ENCODE measurements at regions not wholly inside any gene's neighbourhood (a gene's known extent, or its start where the extent isn't known, plus 50 kb on each side); places are given as distances from the start of the nearest gene placed in this dataset.

GRCh38 chr6:144695858-144696533 lies 410.9 kb downstream of the UTRN start:
- peaks cover 12% of the 10 kb centered on the region for H3K9me3 Mint-ChIP-seq
- intact Hi-C loops (cut with micrococcal nuclease), result no loop called here
- ChIA-PET POLR2A (no interaction called here), CTCF (no interaction called here)
- no peaks in the 10 kb centered on the region for H3K27me3 Mint-ChIP-seq
- no peak overlapping the region for H3K4me3 Mint-ChIP-seq
- no peak for ATAC-seq
- H3K4me1 Mint-ChIP-seq (ENCODE audit: low read depth), result peaks cover 28% of the 10 kb centered on the region
- DNase-seq, result no peak
- H3K27ac Mint-ChIP-seq, result no peak overlapping the region
- no peak for TF ChIP-seq CTCF (IDR thresholded peaks at IDR 0.05)
- H3K36me3 Mint-ChIP-seq (ENCODE audit: low read depth), result peaks cover 16% of the 10 kb centered on the region

GRCh38 chr6:144696610-144697368 lies 411.7 kb downstream of the UTRN start:
- Mint-ChIP-seq H3K4me3 (no peak overlapping the region), H3K36me3 (ENCODE audit: low read depth) (peaks cover 9% of the 10 kb centered on the region), H3K9me3 (peaks cover 8% of the 10 kb centered on the region), H3K27ac (no peak overlapping the region), H3K27me3 (no peaks in the 10 kb centered on the region), H3K4me1 (ENCODE audit: low read depth) (peaks cover 28% of the 10 kb centered on the region)
- ATAC-seq, result no peak
- TF ChIP-seq CTCF (IDR thresholded peaks at IDR 0.05), result no peak
- ChIA-PET POLR2A (no interaction called here), CTCF (no interaction called here)
- DNase-seq, result no peak
- intact Hi-C loops (cut with micrococcal nuclease), result no loop called here

- intact Hi-C loops (cut with micrococcal nuclease), result no loop called here
- no peak overlapping the region for H3K27ac Mint-ChIP-seq
- H3K27me3 Mint-ChIP-seq, result no peaks in the 10 kb centered on the region
- no peak for TF ChIP-seq CTCF (IDR thresholded peaks at IDR 0.05)
- ChIA-PET CTCF (no interaction called here), POLR2A (no interaction called here)
- H3K9me3 Mint-ChIP-seq, result peaks cover 4% of the 10 kb centered on the region
- H3K4me3 Mint-ChIP-seq, result no peak overlapping the region
- H3K4me1 Mint-ChIP-seq (ENCODE audit: low read depth), result peaks cover 28% of the 10 kb centered on the region
- no peak for DNase-seq
- no peak for ATAC-seq
- peaks cover 4% of the 10 kb centered on the region for H3K36me3 Mint-ChIP-seq (ENCODE audit: low read depth)
Observed at GRCh38 chr6:144697369-144697760, 412.2 kb downstream of the UTRN start.

- no peaks in the 10 kb centered on the region for H3K27me3 Mint-ChIP-seq
- ChIA-PET CTCF (no interaction called here), POLR2A (no interaction called here)
- no peaks in the 10 kb centered on the region for H3K36me3 Mint-ChIP-seq (ENCODE audit: low read depth)
- H3K9me3 Mint-ChIP-seq, result peaks cover under 1% of the 10 kb centered on the region
- TF ChIP-seq CTCF (IDR thresholded peaks at IDR 0.05), result no peak
- ATAC-seq (no peak), DNase-seq (no peak)
- intact Hi-C loops (cut with micrococcal nuclease), result no loop called here
- H3K4me1 Mint-ChIP-seq (ENCODE audit: low read depth), result peaks cover 28% of the 10 kb centered on the region
- H3K4me3 Mint-ChIP-seq, result no peak overlapping the region
- H3K27ac Mint-ChIP-seq, result no peak overlapping the region
Observed at GRCh38 chr6:144697801-144698200, 412.7 kb downstream of the UTRN start.

GRCh38 chr6:144702781-144703180 lies 417.6 kb downstream of the UTRN start:
- H3K9me3 Mint-ChIP-seq, result no peaks in the 10 kb centered on the region
- intact Hi-C loops (cut with micrococcal nuclease), result no loop called here
- ChIA-PET CTCF (interaction anchor here (1.0 to 1.5 kb wide), 2 partner anchors 9 to 117 kb away, joined by 3 read pairs; no protein-coding TSS in a partner anchor), POLR2A (no interaction called here)
- ATAC-seq (no peak), DNase-seq (no peak)
- peaks cover 2% of the 10 kb centered on the region for H3K36me3 Mint-ChIP-seq (ENCODE audit: low read depth)
- no peak for TF ChIP-seq CTCF (IDR thresholded peaks at IDR 0.05)
- H3K27ac Mint-ChIP-seq, result no peak overlapping the region
- H3K27me3 Mint-ChIP-seq, result no peaks in the 10 kb centered on the region
- no peak overlapping the region for H3K4me3 Mint-ChIP-seq
- H3K4me1 Mint-ChIP-seq (ENCODE audit: low read depth), result no peaks in the 10 kb centered on the region
